Epithelial cell of proximal tubule (primary cell): ENCODE measurements at regions not wholly inside any gene's neighbourhood (a gene's known extent, or its start where the extent isn't known, plus 50 kb on each side); places are given as distances from the start of the nearest gene placed in this dataset.

Source experiments
- DNase-seq: peaks from one replicate; pipeline ENCODE4 v3.0.0-alpha.2; 2011; ENCODE audit warnings: low read depth
- H3K4me3 ChIP-seq: 2 replicates; pipeline ENCODE4 v1.5.1; 2011; ENCODE audit warnings: low read depth, mild to moderate bottlenecking, low read length
- CTCF ChIP-seq: conservative IDR thresholded peaks from 2 replicates; pipeline ENCODE4 v1.5.1; 2012; ENCODE audit warnings: low read depth, mild to moderate bottlenecking, low read length

DNA sequence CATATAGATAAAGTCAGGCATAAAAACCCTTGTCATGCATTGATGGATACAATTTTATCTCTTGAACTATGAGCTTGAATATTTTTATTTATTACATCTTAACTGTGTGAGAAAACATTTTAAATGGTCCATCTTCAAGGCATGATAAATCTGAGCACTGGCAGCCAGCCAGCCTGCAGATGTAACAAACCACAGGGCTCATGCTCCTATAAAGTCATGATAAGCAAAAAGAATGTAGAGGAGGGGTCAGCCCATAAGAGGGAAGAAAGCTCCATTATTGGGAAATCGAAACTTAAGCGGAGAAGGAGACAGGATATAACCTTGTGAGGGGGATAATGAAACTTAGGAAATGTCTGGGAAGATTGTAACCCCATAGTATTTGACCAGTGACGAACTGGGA lies 839.0 kb downstream of the LRRIQ3 start:
- no peak overlapping the region for H3K4me3 ChIP-seq
- no peak for TF ChIP-seq CTCF
- DNase-seq: no peak

GRCh38 chr1:73356485-73356884 lies 841.5 kb downstream of the LRRIQ3 start:
- TF ChIP-seq CTCF: no peak
- no peak overlapping the region for H3K4me3 ChIP-seq
- DNase-seq: no peak

DNA sequence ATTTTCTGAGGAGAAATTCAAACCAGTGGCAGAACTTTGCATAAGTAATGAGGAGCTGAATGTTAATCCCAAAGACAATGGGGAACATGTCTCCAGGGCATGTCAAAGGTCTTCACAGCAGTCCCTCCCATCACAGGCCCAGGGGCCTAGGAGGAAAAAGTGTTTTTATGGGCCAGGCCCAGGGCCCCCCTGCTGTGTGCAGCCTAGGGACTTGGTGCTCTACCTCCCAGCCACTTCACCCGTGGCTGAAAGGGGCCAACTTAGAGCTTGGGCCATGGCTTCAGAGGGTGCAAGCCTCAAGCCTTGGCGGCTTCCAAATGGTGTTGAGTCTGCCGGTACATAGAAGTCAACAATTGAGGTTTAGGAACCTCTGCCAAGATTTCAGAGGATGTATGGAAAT lies 854.0 kb downstream of the LRRIQ3 start:
- TF ChIP-seq CTCF: no peak
- no peak for DNase-seq
- H3K4me3 ChIP-seq: no peak overlapping the region

- H3K4me3 ChIP-seq: no peak overlapping the region
- no peak for TF ChIP-seq CTCF
- no peak for DNase-seq
These were observed 864.0 kb downstream of the LRRIQ3 start for GRCh38 chr1:73333847-73334503.

- H3K4me3 ChIP-seq: no peak overlapping the region
- DNase-seq: no peak
- no peak for TF ChIP-seq CTCF
These were observed 866.2 kb downstream of the LRRIQ3 start for GRCh38 chr1:73331726-73332125.

DNA sequence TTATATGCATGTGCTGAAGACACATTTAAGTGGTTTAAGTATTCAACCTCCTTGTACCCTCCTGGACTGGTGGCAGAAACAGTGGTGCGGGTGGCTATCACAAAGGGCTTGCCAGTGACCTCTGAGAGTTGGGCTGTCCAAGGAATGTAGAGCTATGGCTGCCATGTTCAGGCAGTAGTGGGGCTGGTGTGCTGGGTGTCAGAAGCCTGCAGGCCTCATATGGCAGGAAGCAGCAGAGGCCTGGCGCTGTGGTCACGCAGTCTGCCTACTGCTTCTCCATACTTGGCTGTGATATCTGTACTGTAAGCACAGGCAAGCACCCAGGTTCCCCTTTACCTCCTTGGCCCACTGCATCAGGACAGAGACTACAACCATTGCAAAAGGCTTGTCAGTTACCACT lies 870.0 kb downstream of the LRRIQ3 start:
- no peak overlapping the region for H3K4me3 ChIP-seq
- no peak for TF ChIP-seq CTCF

GRCh38 chr1:73327180-73327793 lies 870.7 kb downstream of the LRRIQ3 start:
- H3K4me3 ChIP-seq: no peak overlapping the region
- no peak for TF ChIP-seq CTCF
- no peak for DNase-seq

More for the DNA sequence above, 870.0 kb downstream of the LRRIQ3 start:
- DNase-seq: no peak
